ENCODE measurements at regions not wholly inside any gene's neighbourhood (a gene's known extent, or its start where the extent isn't known, plus 50 kb on each side); places are given as distances from the start of the nearest gene placed in this dataset.

DNA sequence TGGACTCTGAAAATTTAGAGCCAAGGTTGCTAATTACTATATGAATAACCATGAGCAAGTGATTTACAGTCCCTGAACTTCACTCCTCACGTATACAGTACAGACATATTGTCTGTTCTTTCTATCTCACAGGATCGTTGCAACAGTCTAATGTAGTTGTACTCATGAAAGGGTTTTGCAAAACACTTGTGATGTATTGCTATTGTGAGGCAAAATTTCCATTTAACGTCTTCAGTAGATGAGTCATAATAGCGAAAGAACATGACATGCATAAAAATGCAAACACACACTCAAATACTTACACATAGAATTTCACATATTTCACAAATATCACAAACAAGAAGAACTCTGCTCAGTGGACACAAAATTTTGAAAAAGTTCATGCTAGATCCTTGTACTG, 134.6 kb upstream of the TRPC6 start (continued):
- TF ChIP-seq RNF2 (IDR thresholded peaks at IDR 0.05; ENCODE audit: borderline replicate concordance, low read depth, low read length, missing control alignments, poor library complexity, severe bottlenecking) (no peak), BACH1 (IDR thresholded peaks at IDR 0.05; ENCODE audit: low read length) (no peak), BRCA1 (IDR thresholded peaks at IDR 0.05; ENCODE audit: low read depth, low read length) (no peak), SIX5 (IDR thresholded peaks at IDR 0.05; ENCODE audit: low read depth, low read length) (no peak), FOSL1 (IDR thresholded peaks at IDR 0.05; ENCODE audit: insufficient read depth, low read depth, low read length) (no peak), GTF2F1 (IDR thresholded peaks at IDR 0.05; ENCODE audit: borderline replicate concordance, low read depth, low read length) (no peak), TBP (IDR thresholded peaks at IDR 0.05; ENCODE audit: low read depth, low read length) (no peak), CEBPB (IDR thresholded peaks at IDR 0.05; ENCODE audit: low read depth, low read length) (no peak)
- TF ChIP-seq, protein P1, sequence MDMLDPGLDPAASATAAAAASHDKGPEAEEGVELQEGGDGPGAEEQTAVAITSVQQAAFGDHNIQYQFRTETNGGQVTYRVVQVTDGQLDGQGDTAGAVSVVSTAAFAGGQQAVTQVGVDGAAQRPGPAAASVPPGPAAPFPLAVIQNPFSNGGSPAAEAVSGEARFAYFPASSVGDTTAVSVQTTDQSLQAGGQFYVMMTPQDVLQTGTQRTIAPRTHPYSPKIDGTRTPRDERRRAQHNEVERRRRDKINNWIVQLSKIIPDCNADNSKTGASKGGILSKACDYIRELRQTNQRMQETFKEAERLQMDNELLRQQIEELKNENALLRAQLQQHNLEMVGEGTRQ (IDR thresholded peaks at IDR 0.05; ENCODE audit: low read length): no peak
